NCI-H146 (cell line): ENCODE measurements at regions not wholly inside any gene's neighbourhood (a gene's known extent, or its start where the extent isn't known, plus 50 kb on each side); places are given as distances from the start of the nearest gene placed in this dataset.

Experiments used
- DNase-seq: peaks from one replicate; lab custom pipeline; 2025; lab: John Stamatoyannopoulos, UW

GRCh38 chrX:10393241-10393640, 227.1 kb downstream of the MID1 start:
- DNase-seq = no peak

- no peak for DNase-seq
Observed at GRCh38 chrX:10393899-10394298, 226.5 kb downstream of the MID1 start.

DNA sequence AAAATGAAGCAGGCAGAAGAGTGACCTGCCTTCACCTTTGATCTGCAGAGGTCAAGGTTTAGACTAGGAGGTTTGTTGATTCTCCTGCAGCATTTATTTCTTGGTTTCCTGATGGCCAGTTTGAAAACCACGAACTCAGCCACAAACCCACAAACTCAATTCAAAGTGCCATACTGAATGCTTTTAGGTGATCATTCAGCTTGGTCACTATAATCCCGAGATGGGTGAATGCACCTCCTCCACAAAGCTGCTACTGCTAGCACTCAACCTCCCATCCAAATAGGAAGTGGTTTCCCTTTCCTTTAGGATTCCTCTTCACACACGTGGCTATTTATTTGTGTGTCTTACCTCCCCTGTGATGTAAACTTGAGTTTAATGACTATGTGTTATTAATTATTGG, 225.2 kb downstream of the MID1 start:
- DNase-seq = no peak
